NCI-H82 treated with DMSO at 0.1 percent for 48 hours (cell line): ENCODE measurements at regions not wholly inside any gene's neighbourhood (a gene's known extent, or its start where the extent isn't known, plus 50 kb on each side); places are given as distances from the start of the nearest gene placed in this dataset.

Source experiments
- DNase-seq: peaks from one replicate; lab custom pipeline; 2025; ENCODE audit not compliant: unreplicated experiment; lab: John Stamatoyannopoulos, UW

- no peak for DNase-seq
Measured at GRCh38 chr3:130259166-130259874, 86.2 kb upstream of the COL6A5 start.

- no peak for DNase-seq
Measured at GRCh38 chr3:130260918-130261317, 84.6 kb upstream of the COL6A5 start.

GRCh38 chr3:130263708-130264107 is 81.8 kb upstream of the COL6A5 start:
- DNase-seq = no peak

DNA sequence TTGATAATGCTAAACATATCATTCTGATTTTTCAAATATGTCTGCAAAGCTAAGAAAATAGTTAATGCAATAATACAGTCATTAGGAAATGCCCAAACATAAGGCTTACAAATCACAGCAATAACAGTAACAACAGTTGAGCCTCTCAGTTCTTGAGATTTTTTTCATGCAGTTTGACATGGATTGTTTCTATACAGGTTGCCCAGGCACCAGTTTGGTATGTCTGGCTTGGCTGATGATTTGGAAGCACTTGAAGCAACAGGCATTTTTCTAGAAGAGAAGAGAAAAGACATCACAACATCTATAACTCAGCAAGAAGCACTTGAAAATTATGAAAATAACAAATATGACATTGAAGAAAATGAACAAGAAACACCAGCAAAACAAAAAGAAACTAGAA is 78.7 kb upstream of the COL6A5 start:
- no peak for DNase-seq

DNA sequence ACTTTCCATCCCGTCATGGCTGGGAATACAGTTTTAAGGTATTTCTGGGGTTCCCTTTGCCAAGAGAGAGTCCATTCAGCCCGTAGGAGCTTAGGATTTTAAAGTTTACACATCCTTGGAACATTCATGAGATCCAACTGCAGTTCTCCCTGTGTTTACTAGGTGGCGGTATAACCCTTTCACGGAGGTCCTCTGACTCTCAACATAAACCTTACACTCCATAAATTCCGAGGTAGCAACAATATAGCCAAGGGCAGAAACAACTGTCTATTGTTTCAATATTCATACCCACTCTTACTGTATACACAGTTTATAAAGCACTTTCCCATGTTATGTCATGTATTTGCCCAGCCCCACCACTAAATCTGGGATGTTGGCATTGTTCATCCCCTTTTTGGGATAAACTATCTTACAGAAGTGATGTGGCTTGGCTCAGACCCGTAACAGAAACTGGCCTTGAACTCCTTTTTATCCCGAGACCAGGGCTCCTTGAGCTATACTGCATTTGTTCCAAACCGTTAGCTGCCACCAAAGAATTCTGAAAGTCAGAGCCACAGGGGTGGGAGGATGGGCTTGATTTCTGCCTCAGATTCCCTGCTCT is 69.2 kb upstream of the COL6A5 start:
- peak; percentile 29 for DNase-seq

DNA sequence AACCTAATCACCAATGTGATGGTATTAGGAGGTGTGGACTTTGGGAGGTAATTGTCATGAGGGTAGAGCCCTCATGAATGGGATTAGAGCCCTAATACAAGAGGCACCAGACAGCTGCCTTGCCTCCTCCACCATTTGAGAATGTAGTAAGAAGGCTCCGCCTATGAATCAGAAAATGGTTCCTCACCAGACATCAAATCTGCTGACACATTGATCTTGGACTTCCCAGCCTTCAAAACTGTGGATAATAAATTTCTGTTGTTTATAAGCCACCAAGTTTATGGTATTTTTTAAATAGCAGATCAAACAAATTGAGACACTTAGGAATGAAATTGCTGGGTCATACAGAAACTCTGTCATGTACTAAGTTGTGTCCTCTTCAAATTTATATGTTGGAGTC is 56.8 kb upstream of the COL6A5 start:
- DNase-seq = no peak

DNA sequence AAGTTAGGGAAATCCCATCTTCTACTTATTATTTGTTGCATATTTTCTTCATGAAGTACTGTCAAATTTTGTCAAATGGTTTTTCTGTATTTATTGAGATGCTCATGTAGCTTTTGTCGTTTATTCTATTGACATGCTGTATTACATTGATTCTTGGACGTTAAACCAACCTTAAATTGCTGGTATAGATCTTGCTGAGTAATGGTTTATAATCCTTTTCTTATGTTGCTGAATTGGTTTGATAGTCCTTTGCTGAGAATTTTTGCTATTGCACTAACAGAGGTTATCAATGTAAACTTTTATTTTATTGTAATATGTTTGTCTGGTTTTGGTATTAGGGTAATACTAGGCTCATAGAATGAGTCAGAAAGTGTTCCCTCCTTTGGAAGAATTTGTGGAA is 54.3 kb upstream of the COL6A5 start:
- DNase-seq = no peak

- no peak for DNase-seq
Measured at GRCh38 chr3:130293247-130293646, 52.2 kb upstream of the COL6A5 start.
